ENCODE measurements at regions not wholly inside any gene's neighbourhood (a gene's known extent, or its start where the extent isn't known, plus 50 kb on each side); places are given as distances from the start of the nearest gene placed in this dataset.

DNA sequence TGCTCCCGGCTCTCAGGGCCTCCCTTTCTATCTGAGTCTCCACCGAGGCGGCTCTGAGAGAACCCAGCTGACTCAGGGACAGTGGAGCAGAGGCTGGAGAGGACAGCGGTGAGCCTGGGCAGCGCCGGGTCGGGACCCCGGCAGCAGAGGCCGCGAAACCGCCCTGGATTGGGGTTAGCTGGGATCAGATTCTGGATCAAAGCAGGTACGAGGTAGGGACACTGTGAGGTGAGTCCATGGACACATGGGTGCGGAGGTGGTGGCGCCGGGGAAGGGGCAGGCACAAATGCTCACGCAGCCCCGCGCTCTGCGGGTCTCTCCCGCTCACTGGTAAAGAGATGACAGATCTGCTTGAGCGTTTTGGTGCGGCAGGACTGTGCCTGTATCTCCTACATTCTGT, 146.4 kb upstream of the GGTLC1 start:
- DNase-seq = no peak

DNA sequence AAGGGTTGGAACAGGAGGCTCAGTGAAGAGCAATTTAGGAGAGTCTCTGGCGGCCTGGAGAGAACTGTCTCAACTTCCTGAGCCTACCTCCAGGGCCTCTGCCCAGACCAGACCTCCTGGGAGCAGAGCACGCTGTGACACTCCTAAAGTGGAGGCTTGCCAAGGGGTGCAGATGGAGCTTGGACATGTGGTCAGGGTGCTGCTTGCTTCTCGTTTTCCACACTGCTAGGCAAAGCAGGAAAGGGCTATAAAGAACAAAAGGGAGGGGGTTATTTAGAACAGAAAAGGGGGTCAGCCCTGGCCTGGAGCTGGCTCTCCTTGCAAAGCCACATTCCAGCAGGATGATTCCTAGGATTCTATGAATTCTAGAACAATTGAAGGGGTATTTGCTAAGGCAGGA, 145.7 kb upstream of the GGTLC1 start:
- DNase-seq = no peak

DNA sequence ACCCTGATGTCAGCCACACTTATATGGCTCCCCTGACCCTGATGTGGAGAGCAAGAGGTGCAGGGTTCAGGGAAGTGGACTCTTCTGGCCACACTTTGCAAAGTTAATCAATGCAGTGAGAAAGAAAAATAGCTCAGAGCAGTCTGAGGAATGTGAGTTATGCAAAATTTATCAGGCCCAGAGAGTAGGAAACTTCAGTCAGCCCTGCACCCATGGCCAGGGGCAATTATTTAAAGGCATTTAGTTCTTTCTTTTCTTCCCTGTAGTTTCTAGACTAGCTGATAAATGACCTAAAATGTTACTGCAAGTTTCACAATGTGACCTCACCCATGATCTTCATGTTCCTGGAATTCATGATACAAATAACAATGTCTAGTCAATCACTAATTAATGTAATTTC, 143.7 kb upstream of the GGTLC1 start:
- DNase-seq = no peak

DNA sequence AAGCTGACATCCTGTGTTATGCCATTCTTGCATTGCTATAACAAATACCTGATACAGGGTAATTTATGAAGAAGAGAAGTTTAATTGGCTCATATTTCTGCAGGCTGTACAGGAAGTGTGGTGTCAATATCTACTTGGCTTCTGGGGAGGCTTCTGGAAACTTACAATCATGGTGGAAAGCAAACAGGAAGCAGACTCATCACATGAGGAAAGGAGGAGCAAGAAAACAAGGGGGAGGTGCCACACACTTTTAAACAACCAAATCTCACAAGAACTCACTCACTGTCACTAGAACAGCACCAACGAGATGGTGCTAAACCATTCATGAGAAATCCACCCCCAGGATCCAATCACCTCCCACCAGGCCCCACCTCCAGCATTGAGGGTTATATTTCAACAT, 143.1 kb upstream of the GGTLC1 start:
- DNase-seq = no peak

DNA sequence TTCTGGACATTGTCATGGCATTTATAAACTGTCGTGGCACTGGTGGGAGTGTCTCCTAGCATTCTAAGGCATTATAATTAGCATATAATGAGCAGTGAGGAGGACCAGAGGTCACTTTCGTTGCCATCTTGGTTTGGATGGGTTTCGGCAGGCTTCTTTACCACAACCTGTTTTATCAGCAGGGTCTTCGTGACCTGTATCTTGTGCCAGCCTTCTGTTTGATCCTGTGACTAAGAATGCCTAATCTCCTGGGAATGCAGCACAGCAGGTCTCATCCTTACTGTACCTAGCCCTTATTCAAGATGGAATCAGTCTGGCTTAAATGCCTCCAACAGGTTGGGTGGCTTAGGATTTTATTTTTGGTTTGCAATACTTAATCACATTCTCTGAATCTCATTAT, 142.7 kb upstream of the GGTLC1 start:
- no peak for DNase-seq

DNA sequence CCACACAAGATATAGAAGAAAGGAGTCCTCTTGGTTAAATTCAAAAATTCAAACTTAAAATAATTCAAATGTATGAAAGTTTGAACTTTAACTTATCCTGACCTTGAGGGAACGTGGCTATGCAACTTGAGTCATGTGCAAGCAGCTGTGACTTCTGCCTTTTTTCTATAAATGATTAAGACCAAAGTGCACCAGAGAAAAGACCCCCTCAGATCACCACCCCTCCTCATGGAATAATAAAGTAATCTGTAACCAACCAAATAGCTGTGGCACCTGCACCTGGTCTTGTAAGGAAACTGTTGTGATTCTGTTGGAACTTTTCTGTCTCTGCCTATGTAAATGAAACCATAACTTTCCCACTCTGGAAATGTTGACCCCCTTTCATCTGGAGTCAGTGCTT, 141.1 kb upstream of the GGTLC1 start:
- DNase-seq = no peak

DNA sequence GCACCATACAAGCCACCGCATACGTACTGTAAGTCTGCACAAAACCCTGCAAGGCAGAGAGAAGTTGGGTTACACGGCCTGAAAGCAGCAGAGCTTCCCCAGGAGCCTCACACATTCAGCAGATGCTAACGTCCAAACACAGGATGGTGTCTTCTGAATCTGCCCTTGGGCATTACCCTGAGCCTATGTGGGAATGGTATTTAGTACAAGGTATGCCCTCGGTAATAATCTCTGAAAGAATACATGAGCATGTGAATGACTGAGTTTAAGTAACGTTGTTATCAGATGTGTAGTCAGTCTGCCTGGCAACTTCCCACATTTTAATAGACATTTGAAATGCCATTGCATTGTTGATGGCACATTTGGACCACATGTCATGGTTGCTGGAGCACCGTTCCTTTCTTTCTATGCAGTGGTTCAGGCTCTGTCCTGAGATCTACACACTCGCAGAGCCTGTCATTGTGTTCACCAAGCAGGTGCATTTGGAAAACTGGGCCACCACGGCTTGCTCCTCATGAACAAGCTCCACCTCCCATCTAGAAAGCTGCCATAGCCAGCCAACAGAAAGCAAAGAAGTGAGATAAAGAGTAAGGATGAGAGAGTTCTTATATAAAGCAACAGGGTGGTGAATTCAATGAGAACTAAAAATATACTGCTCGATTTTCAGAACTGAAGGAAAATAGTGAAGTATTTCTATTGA, 136.5 kb upstream of the GGTLC1 start:
- DNase-seq = no peak

DNA sequence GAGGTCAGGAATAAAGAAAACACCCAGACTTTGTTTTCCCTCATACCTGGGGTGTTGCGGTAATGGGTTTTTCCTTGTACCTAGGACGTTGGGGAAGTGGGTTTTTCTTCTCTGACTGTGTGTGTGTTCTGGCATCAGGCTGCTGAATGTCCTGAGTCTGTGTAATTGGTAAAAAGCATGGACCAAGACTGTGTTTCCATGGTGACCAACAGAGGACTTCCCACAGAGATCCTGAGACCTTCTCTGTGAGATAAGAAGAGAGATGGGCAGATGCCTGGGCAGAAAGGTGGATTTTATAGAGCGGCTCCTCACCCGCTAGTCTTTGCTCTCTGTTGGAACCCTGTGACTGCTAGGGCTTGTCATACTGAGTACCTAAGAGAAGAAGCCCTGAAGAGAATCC, 135.4 kb upstream of the GGTLC1 start:
- DNase-seq = no peak

DNA sequence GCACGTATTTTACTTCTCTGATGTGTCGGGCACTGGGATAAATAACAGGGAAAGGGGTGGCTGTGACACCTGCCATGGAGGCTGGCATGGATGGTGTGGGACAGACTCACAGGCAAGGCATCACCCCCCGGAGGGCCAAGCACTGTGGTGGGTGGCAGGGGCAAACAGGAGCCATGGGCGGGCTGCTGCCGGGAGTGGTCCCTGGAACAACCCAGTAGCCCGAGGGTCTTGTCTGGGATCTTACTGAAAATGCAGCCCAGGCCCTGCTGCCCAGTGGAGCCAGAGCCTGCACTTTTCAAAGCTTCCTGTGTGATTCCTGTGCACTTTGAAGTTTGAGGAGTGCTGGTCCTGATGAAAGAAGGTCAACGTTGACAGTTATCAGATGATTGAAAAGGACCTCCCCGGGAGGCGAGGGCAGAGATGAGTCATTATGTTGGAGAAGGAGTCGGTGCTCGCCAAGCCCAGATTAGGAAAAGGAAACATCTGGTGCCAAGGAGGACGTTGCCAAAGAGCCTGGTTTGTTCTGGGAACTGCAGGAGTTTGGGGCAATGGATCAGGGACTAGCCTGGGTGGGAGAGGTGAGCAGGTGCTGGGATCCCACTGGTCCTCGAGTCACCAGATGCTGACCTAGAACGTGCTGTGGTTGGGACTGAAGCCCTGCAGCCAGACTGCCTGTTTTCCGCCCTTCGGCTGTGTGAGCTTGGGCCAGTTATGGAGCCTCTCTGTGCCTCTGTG, 130.0 kb upstream of the GGTLC1 start:
- DNase-seq = no peak

DNA sequence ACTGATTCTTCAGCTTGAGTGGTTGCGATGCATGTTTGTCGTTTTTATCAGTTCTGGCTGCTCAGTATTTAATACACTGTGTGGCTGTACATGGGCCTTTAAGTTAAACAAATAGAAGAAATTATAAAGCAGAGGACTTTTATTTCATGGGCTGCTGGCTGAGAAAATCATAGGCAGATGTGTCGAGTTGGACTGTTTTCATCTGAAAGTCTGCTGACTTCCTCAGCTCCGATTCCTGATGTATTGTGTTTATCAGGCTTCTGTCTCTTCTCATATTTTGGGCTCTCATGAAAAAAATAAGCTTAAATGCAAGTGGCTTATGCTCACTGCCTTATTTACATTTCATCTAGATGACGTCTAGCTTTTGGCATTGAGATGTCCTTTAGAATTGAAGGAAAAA, 129.5 kb upstream of the GGTLC1 start:
- no peak for DNase-seq

DNA sequence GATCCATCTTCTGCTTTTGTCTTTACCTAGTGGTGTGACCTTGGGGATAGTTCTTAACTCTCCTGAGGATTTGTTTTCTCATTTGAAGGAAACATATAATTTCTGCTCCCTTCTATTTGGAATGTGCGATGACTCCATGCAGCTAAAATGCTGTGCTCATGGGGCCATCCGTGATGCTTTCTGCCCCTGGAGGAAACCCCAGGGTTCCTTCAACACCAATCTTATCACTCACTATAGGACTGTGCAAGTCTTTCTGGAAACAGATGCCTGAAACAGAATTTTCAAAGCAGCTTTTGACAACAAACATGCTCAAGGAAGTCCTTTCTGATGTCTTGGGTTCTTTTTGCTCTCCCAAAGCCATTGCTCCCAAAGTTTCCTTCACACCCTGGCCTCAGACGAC, 128.8 kb upstream of the GGTLC1 start:
- no peak for DNase-seq

DNA sequence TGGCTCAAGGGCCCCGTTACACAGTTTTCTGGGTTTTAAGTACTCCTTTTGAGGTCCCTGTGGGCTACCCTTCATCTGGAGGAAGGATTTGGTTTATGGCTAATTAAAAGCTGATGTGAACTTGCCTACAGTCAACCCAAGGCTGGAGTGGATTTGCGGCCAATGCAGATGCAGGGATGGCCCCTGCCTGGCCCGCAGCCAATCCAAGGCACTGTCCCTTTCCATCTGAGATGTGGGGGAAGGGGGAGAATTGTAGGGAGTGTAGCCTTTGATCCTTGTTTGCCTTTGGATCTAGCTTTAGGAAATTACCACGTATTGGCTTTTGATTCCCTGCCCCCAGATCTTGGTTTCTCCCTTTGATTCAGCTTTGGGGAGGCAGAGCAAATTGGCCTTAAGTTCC, 128.0 kb upstream of the GGTLC1 start:
- DNase-seq = no peak

DNA sequence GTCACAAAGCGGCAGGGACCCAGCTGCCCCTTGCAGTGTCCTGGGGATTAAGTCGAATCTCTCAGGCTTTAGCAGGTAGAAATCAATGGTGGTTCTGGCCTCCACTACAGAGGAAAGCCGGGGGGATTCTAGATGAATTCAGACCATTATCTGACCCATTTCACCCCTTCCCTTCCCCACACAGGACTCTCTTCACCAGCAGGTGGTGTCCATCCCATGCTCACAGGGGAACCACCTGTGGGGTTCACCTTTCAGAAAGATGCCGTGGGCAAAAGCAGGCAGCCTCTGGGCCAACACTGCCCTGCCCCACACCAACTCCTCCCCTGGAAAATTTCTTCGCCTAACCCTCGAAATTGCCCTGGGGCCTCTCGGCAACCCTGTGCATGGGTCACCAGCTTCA, 123.8 kb upstream of the GGTLC1 start:
- no peak for DNase-seq

DNA sequence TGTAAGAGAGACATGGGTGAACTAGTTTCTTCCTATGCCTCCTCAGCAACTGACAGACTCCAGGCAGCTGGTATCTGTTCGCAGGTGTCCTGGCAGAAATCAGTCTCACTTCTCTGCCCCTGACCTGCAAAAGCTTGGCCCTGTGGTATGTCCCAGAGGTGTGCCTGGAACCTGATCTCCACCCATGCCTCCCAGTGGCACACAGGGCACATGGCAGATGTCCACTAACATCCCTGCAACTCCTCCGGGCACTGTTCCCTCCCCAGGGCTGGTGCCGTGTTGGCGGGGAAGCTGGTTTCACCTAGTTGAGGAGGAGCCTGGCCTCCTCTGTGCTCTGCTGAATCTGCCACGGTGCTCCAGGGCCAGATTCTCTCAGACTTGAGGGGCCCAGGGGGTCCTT, 123.3 kb upstream of the GGTLC1 start:
- no peak for DNase-seq

DNA sequence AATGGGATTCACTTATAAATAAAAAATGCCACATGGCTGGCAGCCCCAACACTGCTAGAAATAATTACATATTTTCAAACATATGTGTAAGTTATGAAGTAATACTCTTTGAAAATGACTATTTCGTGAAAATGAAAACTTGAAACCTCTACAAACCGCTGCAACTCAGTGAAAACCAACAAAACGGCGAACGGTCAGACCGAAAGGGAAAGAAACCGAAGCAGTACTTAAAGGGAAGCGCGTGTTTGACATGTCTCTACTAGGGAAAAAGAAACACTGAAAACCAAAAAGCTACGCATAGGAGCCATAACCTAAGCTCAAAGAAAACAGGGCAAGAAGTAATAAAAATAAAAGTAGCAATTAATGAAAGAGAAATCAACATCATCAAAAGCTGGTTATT, 121.0 kb upstream of the GGTLC1 start:
- DNase-seq = no peak

DNA sequence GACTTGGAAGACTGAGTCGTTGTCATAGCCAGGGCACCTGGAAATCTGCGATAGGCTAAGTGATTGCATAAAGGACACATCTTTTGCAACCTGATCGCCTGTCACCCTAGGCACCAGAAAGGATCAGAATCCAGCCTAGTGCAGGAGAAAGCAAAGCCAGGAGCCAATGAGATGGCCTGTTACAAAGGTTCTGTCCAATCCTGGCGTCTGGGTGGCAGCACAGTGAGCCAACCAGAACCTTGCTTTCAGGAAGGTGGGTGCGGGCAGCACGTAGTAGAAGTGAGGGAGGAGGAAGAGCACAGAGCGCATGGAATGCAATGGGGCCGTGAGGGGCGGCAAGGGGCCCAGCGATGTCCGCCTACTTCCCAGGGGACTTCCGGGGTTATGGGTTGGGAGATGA, 120.4 kb upstream of the GGTLC1 start:
- no peak for DNase-seq

DNA sequence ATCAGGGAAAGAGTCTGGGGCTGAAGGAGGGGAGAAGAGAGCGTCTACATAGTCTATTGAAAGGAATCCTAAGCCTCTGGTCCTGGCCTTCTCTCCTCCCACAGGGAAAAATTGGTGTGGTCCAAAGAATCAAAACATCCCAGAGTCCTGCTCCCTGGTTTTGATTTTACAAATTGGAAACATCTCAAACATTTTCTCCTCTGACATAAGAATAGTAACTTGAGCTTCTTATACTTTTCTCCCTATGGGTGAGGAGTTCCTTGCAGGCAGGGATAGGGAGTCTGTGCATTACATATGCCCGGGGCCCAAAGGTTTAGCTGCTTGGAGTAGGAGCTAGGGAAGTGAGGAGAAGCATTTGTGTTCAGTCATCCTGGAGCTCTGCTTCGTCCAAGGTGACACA, 120.0 kb upstream of the GGTLC1 start:
- DNase-seq = no peak

DNA sequence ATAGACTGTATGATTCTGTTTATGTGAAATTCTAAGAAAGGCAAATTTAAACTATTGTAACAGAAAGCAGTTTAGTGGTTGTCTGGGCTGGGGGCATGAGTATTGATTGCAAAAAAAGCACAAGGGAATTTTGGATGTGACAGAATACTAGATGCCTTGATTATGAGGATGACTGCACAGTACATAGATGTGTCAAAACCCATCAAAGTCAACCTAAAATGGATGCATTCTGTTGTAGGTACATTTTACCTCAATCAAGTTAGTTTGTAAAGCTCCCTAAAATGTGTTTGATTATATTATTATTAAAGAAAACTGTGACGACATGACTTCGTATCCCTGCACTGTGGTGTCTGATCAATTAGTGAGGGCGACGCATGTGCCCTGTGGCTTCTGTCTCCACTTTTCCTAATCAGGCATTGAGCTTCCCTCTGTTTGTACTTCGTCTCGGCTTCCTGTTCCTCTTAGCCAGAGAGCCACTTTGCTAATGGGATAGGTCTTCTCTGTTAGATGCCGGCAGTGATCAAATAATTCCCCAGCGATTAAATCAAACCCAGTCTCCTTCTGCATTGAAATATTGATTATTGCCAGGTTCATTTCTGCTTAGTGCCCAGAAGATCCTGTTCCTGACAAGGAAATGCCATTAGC, 118.3 kb upstream of the GGTLC1 start:
- no peak for DNase-seq

DNA sequence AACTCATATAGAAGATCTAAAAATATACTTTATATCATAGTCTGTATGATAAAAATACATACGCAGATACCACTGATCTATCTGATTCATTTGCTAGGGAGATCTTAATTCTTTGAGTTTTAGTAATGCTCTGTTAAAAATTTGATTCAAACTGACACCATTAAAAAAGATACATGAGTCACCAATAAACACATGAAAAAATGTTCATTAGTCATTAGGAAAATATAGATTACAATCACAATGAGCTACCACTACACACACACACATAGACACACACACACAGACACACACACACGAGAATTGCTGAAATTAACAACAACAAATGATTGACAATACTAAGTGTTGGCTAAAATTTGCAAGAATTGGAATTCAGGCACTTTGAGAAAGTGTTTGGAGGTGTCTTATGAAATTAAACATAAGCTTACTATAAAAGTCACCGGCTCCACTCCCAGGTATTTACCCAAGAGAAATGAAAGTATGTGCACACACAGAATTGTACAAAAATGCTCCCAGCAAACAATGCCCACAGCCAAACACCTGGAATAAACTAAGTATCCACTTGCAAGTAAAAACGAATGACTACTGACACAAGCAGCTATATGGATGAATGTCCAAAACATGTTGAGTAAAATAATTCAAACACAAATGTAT, 117.7 kb upstream of the GGTLC1 start:
- no peak for DNase-seq

DNA sequence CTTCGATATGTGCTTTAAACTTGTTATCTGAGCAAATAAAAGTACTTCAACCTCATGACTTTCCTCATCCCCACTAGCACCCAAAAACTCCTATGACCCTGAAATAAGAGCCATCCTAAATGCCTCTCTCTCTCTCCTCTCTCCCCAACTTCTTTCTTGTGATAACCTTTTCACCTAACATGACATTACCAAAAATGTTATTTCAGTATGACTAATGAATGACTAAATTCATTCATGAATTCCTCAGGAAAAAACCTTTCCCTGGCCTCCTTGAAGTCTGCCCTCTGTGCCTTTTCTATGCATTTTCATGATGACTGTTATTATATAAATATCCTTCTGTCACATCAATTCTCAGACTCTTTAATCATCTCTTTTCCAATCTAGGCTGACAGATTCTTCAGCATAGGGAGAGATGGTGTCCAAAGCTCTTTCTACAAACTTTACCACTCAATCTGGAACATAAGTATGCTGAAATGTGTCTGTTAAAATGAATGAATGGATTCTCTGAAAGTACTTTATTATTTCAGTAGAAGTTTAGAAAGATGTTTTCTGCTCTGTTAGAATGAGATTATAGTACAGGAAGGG, 114.3 kb upstream of the GGTLC1 start:
- no peak for DNase-seq

DNA sequence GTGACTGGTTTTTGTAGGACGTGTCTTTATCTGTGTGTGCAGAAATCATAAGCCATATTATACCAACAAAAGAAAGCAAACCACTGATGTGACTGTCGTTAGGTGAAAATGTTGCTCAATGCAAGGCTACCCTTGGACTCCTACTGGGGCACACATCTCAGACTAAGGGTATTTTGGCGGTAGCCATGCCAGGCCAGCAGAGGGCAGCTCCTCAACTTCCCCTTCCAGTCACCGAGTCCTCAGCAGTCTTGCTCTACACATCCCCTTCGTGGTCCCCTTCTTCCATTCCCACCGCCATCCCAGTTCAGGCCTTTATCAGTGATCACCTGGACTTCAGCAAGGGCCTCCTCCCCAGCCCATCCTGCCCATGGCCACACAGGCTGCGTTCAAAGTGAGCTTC, 113.7 kb upstream of the GGTLC1 start:
- DNase-seq = peak in 1 of 2 donors; percentile 6

DNA sequence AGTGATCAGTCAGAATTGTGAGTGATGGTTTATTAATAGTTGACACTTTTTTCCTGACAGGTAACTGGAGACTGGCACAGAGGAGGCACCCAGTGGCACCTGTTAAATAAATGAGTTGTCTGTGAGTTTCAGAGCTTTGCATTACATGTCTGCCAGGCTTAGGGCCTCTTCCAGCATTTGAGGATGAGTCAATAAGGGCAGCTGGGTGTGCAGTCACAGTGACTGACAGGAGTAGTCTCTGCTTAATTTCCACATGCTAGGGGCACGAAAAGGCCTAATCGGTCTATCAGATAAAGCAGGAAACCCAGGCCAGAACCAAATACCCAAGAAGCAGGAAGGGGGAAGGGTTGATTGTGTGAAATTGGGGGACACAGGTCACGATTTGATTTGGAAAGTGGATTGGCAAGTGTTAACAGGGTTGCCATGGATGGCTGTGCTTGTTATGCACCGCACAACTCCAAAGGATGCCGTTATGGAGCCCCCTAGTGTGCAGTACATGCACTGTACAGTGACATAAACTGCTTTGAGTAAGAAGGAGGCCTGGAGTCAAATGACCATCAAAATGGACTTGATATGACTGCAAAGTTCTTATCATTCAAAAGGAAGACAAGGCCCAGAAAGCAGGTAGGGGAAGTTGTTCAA, 111.9 kb upstream of the GGTLC1 start:
- no peak for DNase-seq

DNA sequence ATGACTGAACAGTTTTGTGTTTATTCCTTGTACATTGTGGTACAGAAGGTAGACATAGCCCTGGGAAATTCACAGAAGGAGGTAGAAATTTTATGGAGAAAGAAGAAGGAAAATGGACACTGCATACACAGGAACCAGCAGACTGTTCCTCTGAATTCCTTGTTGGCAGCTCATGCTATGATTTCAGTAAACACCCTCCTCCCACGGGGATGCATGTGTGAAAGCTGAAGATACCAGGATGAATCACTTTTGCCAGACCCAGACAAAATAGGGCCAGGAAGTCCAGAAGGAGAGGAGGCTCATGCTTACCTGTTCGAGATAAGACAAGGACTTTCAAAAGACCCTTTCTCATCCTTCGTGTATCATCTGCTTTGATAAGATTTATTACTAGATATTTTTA, 110.3 kb upstream of the GGTLC1 start:
- DNase-seq = no peak

Data from bone marrow (tissue), 2 donors.